H1 (cell line): ENCODE measurements at regions not wholly inside any gene's neighbourhood (a gene's known extent, or its start where the extent isn't known, plus 50 kb on each side); places are given as distances from the start of the nearest gene placed in this dataset.

Experiments
- CREB1 ChIP-seq: IDR thresholded peaks from 2 replicates; pipeline ENCODE4 v1.6.1; 2012; ENCODE audit warnings: inconsistent platforms
- CTCF ChIP-seq, 3 experiments: IDR thresholded peaks; 1 replicate in 2 of 3; 2 replicates in 1 of 3; pipeline versions ENCODE4 v1.5.1 to v1.6.1; 2011; ENCODE audit warnings: low read length in 3 of 3, mild to moderate bottlenecking in 3 of 3, inconsistent platforms in 2 of 3, low read depth in 1 of 3, moderate library complexity in 1 of 3; ENCODE audit not compliant: insufficient read depth in 1 of 3; ENCODE audit errors: control extremely low read depth in 1 of 3
- EZH2 ChIP-seq: fragments of 200-600 bp; sonication (generic); IDR thresholded peaks from 2 replicates; pipeline ENCODE4 v1.7.1; 2012; ENCODE audit warnings: low read depth, mild to moderate bottlenecking, moderate library complexity, low read length, inconsistent platforms; ENCODE audit not compliant: severe bottlenecking
- FOSL1 ChIP-seq: IDR thresholded peaks from 2 replicates; pipeline ENCODE4 v1.6.1; 2011; ENCODE audit warnings: mild to moderate bottlenecking, low read depth, low read length, moderate library complexity; ENCODE audit not compliant: insufficient read depth
- RNF2 ChIP-seq: fragments of 200-900, 300-1000 bp; sonication (generic); IDR thresholded peaks from 2 replicates; pipeline ENCODE4 v1.7.1; 2016; ENCODE audit warnings: borderline replicate concordance, low read depth, mild to moderate bottlenecking, antibody characterized with exemption, low read length; ENCODE audit not compliant: poor library complexity, severe bottlenecking; ENCODE audit errors: missing control alignments

GRCh38 chr4:10335050-10335449 is 122.2 kb downstream of the ZNF518B start:
- TF ChIP-seq EZH2 (no peak), RNF2 (no peak), CTCF (IDR thresholded peaks at IDR 0.05; ENCODE audit: control extremely low read depth in 1 of 3, insufficient read depth in 1 of 3, low read depth in 1 of 3, low read length in 3 of 3) (no peak), FOSL1 (no peak), CREB1 (no peak)
